Embryonic facial prominence (tissue), 1 donor: ENCODE measurements at regions not wholly inside any gene's neighbourhood (a gene's known extent, or its start where the extent isn't known, plus 50 kb on each side); places are given as distances from the start of the nearest gene placed in this dataset.
"Not testable (repeated sequence)": the region's sequence is repeated elsewhere in the genome, so short reads cannot be mapped to it uniquely, and the experiment has no call there.

Experiments used
- DNase-seq: peaks from one replicate; pipeline ENCODE4 v3.0.0-alpha.2; 2016; ENCODE audit errors: extremely low spot score

DNA sequence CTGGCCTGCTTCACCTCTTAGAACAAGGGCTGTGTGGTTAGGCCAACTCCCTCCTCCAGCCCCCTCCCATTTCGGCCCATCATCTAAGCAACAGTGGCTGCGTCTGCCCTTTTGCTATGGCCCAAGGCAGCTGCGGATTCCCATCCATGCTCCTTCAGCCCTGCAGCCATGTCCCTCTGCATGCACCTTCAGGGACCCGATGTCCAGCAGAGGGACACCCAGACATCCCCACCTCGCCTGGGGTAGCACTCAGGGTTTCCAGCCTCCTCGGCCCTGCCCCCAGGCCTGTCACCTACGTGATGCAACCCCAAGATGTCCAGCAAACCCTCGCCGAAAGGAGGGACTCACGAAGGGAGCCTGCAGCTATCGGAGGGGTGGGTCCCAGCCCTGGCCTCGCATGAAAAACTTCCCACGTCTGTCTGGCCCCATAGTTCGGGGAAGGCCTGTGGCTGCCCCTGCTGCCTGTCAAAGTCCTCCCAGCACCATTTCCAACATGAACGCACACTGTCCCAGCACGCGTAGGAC is 194.4 kb downstream of the CTTN start:
- no peak for DNase-seq

DNA sequence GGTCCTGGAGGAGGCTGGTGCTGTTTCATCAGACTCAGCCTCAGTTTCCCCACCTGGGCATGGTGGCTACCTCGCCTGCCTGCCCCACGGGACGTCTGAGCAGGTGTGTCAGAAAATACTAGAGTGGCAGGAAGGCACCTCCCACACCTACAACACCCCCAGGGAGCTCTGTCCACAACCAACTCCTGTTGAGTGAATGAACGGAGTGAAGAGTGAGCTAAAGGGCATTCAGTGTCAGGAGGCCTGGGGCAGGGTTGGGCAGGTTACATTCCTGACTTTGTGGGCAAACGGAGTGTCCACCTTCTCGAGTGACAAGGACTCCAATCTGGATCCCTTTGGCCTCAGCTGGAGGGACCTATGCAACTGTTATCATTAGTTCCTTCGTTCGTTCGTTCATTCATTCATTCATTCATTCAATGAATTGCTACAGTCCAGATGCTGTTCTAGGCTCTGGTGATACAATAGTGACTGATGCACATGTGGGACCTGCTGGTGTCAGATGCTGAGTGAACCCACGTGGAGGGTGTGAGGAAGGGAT is 195.2 kb downstream of the CTTN start:
- DNase-seq, result no peak

DNA sequence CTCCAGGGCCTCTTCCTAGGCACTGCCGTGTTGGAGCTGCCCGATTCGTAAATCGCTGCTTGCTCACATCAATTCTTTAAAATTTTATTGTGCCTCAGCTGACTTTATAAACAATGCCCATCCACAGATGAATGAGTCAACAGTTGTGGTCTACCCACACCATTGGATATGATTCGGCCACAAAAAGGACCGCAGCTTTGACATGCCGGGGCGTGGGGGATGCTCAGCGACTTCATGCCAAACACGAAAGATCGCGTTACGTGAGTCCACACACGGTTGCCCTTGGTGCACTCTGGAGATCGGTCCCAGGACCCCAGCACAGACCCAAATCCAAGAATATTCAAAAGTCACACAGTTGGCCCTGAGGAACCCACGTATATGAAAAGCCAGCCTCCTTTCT is 195.7 kb downstream of the CTTN start:
- no peak for DNase-seq

DNA sequence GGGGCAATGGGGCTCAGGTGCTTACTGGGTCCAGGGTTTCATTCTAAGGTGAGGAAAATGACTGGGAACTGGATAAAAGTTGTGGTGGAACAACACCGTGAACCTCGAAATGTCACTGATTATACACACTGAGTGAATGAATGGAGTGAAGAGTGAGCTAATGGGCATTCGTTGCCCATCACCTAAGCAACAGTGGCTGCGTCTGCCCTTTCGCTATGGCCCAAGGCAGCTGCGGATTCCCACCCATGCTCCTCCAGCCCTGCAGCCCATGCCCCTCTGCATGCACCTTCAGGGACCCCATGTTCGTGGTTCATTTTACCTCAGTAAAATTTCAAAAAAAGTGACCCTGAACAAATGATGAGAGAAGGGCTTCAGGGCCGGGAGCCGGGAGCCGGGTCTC is 196.3 kb downstream of the CTTN start:
- no peak for DNase-seq

DNA sequence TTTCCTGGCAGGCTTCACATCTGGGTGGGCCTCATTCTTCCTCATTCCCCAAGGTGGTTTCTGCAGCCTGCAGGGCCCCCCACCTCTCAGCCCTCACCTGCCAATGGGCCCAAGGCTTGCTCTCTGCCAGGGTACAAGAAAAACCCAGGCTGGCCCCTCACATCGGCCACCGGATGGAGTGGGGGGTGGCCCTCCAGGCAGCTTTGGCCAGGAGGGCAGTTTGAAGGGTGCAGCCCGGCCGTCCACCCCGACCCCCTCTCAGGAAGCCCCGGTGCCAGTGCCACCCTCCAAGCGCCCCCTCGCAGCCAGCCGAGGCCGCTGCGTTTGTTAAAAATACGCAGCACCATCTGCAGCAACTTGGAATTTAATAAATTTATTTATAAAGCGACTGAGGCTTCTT is 196.7 kb downstream of the CTTN start:
- no peak for DNase-seq

DNA sequence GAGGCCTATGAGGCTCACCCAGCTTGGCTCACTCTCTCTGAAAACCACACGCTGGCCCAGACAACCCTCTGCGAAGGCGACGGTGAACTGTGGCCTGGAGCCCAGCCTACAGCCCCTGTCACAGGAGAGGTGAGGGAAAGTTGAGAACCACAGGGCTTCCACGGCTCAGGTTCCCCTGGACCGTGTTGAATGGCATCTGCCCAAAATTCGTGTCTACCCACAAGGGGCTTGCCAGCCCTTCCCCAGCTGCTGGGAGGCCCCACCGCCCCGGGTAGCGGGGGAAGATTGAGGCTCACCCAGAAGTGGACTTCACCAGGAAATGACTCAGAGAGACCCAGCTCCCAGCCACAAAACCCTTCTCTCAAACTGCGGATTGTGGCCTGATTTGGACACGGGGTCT is 197.1 kb downstream of the CTTN start:
- DNase-seq, result no peak

DNA sequence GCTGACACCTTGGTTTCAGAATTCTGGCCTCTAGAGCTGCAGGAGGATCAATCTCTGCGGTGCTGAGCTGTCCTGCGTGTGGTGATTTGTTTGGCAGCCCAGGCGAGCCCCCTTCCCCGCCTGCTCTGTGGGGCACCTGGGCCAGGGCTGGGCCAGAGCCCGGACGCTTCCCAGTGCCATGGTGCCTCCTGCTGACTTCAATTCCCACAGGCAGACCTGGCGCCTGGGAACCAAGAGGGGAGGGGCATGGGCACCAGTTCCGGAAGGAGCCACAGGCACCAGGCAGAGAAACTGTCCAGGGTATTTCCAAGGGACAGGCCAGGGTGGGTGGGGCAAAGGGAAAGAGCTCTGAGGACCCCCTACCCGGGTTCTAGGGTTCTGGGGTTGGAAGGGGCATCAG is 197.8 kb downstream of the CTTN start:
- no peak for DNase-seq

DNA sequence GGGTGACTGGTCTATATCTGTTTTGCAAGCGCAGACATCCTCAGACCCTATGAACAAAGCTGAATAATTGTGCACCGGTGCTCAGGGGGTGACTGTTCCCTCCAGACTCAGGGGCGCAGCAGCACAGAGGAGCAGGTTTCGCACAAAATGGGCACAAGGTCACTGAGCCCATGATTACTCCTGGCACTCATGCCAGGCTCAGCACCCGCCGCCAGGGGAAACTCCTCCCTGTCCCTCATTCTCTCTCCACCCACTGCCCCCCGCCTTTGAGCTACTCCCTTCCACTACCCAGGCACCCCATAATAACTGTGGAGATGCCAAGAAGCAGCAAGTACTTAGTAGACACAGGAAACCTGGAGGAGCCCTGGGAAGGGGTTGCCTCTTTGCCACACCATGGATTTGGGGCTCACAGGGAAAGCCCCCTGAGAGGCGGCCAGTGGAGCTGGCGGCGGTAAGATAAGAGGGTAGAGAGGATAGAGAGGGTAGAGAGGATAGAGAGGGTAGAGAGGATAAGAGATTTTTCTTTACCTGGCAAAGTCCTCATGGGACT is 198.8 kb downstream of the CTTN start:
- DNase-seq, result no peak

DNA sequence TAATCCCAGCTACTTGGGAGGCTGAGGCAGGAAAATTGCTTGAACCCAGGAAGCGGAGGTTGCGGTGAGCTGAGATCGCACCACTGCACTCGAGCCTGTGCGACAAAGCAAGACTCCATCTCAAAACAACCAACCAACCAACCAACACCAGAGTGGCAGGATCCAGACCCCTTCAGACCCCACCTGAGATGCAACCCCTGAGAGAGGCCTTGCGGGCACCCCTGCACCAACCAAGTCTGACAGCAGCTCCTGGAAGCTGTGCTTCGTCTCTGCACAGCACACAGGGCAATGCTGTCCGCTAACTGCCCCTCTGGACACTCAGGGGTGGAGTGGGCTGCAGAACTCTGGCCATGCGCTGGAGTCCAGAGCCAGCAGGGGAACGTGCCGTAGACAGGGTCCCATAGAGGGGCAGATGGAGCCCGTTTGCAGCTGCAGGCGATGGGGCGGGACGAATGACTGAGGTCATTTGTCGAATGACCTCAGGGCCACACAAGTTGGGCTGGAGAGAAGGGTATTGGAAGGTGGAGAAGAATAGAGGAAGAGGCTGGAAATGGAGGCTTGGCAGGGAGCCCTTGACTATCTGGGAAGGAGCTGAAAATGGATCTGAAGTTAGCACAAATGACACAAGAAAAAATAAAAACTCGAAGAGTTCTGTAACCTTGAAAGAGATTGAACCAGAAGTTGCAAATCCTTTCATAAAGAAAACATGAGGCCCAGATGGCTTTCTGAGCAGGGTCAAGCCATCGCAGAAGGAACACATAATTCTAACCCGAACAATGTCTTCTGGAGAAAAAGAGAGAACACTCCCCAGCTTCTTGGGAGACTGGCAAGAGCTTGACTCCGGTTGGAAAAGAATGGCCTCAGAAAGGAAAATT is 199.7 kb downstream of the CTTN start:
- DNase-seq, result no peak

DNA sequence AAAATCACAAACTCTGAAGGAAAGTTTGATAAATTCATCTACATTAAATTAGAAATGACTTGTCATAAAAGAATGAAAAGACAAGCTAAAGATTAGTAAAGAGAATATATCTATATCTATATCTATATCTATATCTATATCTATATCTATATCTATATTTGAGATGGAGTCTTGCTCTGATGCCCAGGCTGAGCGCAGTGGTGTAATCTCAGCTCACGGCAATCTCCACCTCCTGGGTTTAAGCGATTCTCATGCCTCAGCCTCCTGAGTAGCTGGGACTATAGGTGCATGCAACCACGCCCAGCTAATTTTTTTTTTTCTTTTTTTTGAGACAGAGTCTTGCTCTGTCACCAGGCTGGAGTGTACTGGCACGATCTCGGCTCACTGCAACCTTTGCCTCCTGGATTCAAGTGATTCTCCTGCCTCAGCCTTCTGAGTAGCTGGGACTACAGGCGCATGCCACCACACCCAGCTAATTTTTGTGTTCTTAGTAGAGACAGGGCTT is 202.6 kb downstream of the CTTN start:
- DNase-seq, result not testable (repeated sequence)

DNA sequence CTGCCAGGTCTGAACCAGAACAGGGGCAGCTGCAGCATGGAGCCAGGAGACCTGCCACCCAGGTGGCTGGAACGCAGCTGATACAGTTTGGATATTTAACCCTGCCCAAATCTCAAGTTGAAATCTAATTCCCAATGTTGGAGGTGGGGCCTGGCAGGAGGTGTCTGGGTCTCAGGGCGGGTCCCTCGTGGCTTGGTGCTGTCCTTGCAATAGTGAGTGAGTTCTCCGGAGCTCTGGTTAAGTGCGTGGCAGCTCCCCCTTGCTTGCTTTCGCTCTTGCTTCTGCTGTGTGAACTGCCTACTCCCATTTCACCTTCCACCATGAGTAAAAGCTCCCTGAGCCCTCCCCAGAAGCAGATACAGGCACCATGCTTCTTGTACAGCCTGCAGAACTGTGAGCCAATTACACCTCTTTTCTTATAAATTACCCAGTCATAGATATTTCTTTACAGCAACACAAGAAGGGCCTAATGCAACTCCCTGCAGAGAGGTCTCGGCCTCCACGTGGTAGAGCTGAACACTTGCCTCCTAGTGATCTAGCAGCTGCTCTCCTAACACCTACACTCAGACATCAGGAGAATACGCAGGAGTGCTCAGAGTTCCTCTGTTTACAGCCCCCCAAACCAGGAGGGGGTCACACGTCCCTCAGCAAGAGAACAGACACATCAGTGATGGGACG is 203.7 kb downstream of the CTTN start:
- no peak for DNase-seq

DNA sequence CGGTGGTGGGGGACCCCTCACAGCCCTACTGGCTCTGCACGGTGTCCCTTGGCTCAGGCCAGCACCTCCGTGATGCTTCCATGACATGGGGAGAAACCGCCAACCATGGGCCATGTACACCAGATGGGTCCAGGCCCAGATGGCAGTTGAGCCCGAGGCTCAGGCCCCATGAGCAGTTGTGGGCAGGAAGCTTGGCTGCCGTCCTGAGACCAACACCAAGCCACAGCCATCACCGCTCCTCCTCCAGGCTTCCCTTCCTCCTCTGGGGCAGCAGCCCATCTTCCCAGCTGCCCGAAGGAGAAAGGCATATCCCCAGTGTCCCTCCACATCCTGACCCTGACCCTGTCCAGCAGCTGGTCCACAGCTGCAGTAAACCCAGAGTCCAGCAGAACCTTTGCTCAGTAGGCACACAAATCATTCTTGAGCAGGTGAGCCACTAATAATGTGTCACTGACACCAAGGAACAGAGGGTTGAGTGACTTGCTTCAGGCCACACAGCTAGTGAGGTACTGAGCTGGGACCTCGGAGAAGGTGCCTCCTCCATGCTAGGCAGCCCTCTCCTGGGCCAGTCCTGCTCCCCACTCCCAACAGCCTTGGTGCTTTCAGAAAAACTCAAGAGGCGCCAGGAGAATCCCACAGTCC is 204.9 kb downstream of the CTTN start:
- DNase-seq, result no peak

DNA sequence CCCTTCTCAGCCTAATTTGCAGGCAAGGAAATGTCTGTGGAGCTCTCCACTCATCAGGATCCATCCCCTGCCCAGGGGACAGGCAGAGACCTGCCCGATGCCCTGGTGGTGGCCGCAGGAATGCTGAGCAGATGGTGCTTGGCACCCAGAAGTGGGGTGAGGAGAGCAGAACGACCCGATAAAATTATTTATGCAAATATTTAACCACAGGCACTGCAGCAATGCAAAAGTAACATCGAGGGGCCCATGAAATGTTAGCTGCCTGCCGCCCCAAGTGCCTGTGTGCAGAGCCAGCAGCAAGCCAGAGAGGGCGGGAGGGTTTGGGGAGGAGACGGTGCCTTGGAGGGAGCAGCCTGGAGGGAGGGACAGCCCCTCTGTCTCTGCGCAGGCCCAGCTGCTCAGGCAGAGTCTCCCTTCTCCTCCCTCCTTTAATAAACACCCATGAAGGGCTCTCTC is 205.5 kb downstream of the CTTN start:
- peak; percentile 18 for DNase-seq

DNA sequence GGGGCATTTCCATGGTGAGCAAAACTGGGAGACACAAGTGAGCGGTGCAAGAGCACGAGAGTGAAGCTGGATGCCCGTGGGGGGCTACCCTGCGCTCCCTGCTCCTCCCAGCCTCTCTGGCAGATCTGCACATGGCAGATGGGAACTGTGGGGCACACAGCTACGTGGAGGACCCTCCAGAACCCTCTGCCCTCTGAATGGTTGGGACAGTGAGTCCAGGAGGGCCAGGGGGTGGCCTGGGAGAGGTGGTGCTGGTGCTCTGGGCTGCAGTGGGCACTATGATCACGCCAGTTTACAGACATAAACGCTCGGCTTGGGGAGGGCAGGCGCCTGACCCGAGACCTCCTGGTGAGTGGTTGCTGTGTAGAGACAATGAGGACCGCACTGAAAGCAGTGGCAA is 205.9 kb downstream of the CTTN start:
- DNase-seq, result no peak

DNA sequence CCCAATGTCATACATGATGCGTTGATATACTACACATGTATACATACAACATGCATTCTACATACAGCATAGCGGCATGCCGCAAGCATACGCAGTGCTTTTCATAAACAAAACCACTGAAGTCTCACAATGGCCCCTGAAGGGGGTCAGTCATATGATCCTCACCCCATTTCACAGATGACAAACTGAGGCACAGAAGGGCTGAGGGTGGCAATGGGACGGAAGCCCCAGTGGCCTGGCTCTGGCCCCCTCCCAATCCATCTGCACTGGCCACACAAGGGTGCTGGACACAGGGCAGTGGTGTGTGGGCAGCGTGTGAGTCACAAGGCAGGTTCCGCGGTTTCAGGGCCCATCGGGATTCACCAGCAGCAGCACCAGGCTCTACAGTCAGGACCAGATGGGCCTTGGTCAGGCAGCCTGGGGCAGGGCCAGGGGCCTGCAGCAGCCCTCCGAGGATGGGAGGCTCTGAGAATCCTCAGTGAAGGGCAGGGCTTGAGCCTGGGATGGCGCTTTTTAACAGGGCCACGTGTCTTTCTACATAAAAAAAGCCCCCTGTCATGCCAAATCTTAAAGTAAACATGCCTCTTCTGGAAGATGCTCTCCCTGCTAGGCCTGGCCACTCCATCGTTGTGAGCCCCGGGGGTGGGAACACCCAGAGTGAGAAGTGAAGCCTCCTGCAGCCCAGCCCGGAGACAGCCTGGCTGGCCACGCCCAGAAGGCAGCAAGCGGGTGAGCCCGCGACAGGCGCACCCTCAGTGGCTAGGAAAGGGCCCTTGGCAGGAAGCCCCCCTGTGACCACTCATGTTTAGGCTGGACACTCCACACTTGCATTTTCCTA is 206.5 kb downstream of the CTTN start:
- no peak for DNase-seq

DNA sequence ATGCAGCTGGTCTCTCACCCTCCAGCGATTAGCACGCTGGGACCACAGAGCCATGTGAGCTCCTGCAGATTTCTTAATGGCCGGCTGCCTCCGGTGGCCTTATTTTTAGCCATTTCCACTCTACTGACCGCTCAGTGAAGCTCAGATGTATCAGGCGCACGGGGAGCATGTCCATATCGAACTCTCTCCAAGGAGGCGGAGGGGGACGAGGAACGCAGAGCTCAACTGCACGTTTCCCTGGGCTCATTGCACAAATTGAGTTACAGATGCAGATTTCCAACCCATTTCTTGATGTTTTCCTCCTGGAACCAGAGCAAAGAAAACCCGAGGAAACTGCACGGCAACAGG is 207.1 kb downstream of the CTTN start:
- no peak for DNase-seq

DNA sequence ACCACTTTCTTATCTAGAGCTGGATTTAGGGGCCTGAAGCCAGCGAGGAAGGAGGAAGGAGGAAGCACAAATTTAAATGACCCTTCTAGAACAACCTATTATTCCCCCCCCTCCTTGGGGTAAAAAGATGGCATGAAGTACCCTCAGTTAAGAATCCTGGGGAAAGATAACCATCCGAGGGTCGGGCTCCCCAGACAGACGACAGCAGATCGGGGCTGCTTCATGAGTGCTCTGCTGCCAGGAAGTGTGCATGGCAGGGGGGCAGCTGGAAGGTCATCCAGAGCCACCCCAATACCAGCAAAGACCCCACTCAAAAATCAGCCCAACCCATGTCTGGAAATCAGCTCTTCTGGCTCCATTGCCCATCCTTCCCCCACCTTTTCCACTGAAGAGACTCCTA is 207.5 kb downstream of the CTTN start:
- no peak for DNase-seq

DNA sequence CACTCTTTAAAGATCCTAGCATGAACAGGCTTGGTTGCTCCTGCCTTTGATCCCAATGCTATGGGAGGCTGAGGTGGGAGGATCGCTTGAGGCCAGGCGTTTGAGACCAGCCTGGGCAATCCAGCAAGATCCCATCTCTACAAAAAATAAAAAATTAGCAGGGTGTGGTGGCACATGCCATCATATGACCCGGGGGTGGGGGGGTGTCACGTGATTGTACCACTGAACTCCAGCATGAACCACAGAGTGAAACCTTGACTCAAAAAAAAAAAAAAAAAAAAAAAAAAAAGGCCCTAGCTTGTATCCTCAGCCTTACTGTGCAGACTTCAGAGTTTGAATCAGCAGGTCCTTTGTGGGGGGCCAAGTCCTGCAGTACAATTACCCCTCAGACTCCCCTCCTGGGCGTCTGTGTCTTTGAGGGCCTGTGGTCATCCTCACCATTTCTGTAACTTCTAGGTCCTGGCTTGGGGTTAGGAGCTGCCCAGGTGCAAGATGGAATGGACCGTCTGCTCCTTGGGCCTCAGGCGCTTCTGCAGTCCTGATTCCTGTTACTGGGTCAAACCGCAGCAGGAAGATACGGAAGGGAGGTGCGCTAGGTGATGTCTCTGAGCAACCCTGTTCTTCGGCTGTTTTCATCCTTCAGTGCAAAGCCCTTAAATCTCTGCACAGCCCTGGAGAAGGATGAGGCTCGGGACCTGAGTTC is 208.1 kb downstream of the CTTN start:
- DNase-seq, result no peak

DNA sequence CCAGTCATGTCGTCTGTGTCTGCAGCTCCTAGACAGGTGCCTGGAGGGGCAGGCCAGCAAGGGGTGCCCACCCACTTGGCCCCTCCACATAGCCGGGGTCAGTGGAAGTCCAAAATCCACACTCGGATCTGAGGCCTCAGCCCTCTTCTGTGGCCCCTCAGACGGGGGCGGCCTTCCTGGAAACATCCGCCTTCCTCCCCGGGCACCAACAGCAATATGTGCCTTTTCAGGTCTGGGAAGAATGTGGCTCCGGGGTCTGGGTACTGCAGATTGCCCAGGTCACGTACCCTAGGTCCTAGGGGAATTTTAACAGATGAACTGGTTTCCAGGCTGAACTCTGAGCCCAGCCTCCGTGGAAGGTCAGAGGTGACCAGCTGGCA is 208.6 kb downstream of the CTTN start:
- no peak for DNase-seq

DNA sequence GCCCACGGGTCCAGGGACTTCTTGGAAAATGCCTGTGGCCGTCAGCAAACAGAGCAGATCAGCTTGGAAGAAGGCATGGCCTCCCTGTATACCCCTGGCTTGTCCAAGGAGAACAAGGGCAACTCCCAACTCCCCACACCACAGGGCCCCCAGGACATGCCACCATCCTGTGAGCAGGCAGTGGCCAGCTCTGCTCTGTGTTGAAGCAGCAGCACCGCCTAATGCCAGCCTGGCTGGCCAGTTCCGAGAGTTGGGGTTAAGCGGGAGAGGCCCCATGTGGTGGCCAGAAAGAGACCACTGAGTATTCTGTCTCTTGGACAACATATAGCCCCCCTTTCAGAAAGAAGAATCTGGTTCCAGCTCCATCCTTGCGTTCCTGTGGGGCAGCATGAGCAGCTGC is 209.2 kb downstream of the CTTN start:
- DNase-seq, result no peak
